H9 (cell line): ENCODE measurements at regions not wholly inside any gene's neighbourhood (a gene's known extent, or its start where the extent isn't known, plus 50 kb on each side); places are given as distances from the start of the nearest gene placed in this dataset.

ENCODE experiments used
- DNase-seq: peaks from one replicate; pipeline ENCODE4 v3.0.0-alpha.2; 2017
- H2AFZ ChIP-seq: one replicate; pipeline ENCODE4 v1.6.1; 2013; ENCODE audit warnings: mild to moderate bottlenecking, low read length, control low read depth, moderate library complexity
- H2AK5ac ChIP-seq: 2 replicates; pipeline ENCODE4 v1.6.1; 2013; ENCODE audit warnings: low read length, control low read depth, mixed read lengths; ENCODE audit not compliant: insufficient read length
- H2BK120ac ChIP-seq: one replicate; pipeline ENCODE4 v1.6.1; 2013; ENCODE audit warnings: low read depth, mild to moderate bottlenecking, low read length, control low read depth, inconsistent platforms; ENCODE audit not compliant: poor library complexity, severe bottlenecking
- H2BK12ac ChIP-seq: 2 replicates; pipeline ENCODE4 v1.6.1; 2013; ENCODE audit warnings: low read length, control low read depth, mixed read lengths, low read depth; ENCODE audit not compliant: insufficient read length
- H2BK15ac ChIP-seq: 2 replicates; pipeline ENCODE4 v1.6.1; 2013; ENCODE audit warnings: low read depth, low read length, control low read depth
- H2BK20ac ChIP-seq: one replicate; pipeline ENCODE4 v1.6.1; 2013; ENCODE audit warnings: low read depth, mild to moderate bottlenecking, low read length, control low read depth, inconsistent platforms; ENCODE audit not compliant: poor library complexity, severe bottlenecking
- H2BK5ac ChIP-seq: 2 replicates; pipeline ENCODE4 v1.6.1; 2013; ENCODE audit warnings: low read length, control low read depth, mixed read lengths; ENCODE audit not compliant: insufficient read length
- H3K14ac ChIP-seq: 2 replicates; pipeline ENCODE4 v1.6.1; 2013; ENCODE audit warnings: low read length, control low read depth; ENCODE audit not compliant: insufficient read depth
- H3K18ac ChIP-seq: 2 replicates; pipeline ENCODE4 v1.6.1; 2013; ENCODE audit warnings: low read depth, mild to moderate bottlenecking, mixed read lengths, low read length, control low read depth; ENCODE audit not compliant: insufficient read length
- H3K23ac ChIP-seq: 2 replicates; pipeline ENCODE4 v1.6.1; 2013; ENCODE audit warnings: low read length, control low read depth, mixed read lengths, low read depth; ENCODE audit not compliant: insufficient read length
- H3K23me2 ChIP-seq: 2 replicates; pipeline ENCODE4 v1.6.1; 2013; ENCODE audit warnings: low read depth, mild to moderate bottlenecking, mixed read lengths, low read length, control low read depth; ENCODE audit not compliant: insufficient read length, poor library complexity, severe bottlenecking
- H3K27ac ChIP-seq: 2 replicates; pipeline ENCODE4 v1.5.1; 2013; ENCODE audit warnings: low read length, control low read depth, mixed read lengths, low read depth; ENCODE audit not compliant: insufficient read length
- H3K27me3 ChIP-seq: 2 replicates; pipeline ENCODE4 v1.6.1; 2013; ENCODE audit warnings: low read length, control low read depth, inconsistent platforms; ENCODE audit not compliant: insufficient read depth
- H3K4ac ChIP-seq: 2 replicates; pipeline ENCODE4 v1.6.1; 2013; ENCODE audit warnings: low read depth, mild to moderate bottlenecking, control low read depth, inconsistent platforms, low read length, moderate library complexity
- H3K4me1 ChIP-seq: 2 replicates; pipeline ENCODE4 v1.6.1; 2013; ENCODE audit warnings: low read length, control low read depth, inconsistent platforms; ENCODE audit not compliant: insufficient read depth
- H3K4me2 ChIP-seq: 2 replicates; pipeline ENCODE4 v1.6.1; 2013; ENCODE audit warnings: low read length, control low read depth, mixed read lengths; ENCODE audit not compliant: insufficient read length, insufficient read depth
- H3K56ac ChIP-seq: 2 replicates; pipeline ENCODE4 v1.6.1; 2013; ENCODE audit warnings: low read depth, mild to moderate bottlenecking, mixed read lengths, low read length, control low read depth; ENCODE audit not compliant: insufficient read length
- H3K79me1 ChIP-seq: 2 replicates; pipeline ENCODE4 v1.6.1; 2013; ENCODE audit warnings: low read depth, mild to moderate bottlenecking, moderate library complexity, low read length, control low read depth, inconsistent platforms; ENCODE audit not compliant: insufficient read depth, poor library complexity, severe bottlenecking
- H3K79me2 ChIP-seq: 2 replicates; pipeline ENCODE4 v1.6.1; 2013; ENCODE audit warnings: low read length, control low read depth, inconsistent platforms; ENCODE audit not compliant: insufficient read depth
- H3K9ac ChIP-seq: 2 replicates; pipeline ENCODE4 v1.6.1; 2013; ENCODE audit warnings: low read length, control low read depth, mixed read lengths; ENCODE audit not compliant: insufficient read length; ENCODE audit errors: extremely low read depth
- H3K9me3 ChIP-seq: one replicate; pipeline ENCODE4 v1.6.1; 2013; ENCODE audit warnings: low read depth, low read length, inconsistent platforms; ENCODE audit not compliant: control insufficient read depth
- H3T11ph ChIP-seq: one replicate; pipeline ENCODE4 v1.6.1; 2013; ENCODE audit warnings: mild to moderate bottlenecking, low read length, control low read depth, inconsistent platforms
- H4K20me1 ChIP-seq: one replicate; pipeline ENCODE4 v1.6.1; 2013; ENCODE audit not compliant: control insufficient read depth, insufficient read length, insufficient read depth
- H4K5ac ChIP-seq: 2 replicates; pipeline ENCODE4 v1.6.1; 2013; ENCODE audit warnings: low read depth, mild to moderate bottlenecking, mixed read lengths, low read length, control low read depth; ENCODE audit not compliant: insufficient read length
- H4K8ac ChIP-seq: replicated peaks from 2 replicates; pipeline ENCODE4 v1.6.1; 2013; ENCODE audit warnings: low read length, control low read depth, mixed read lengths, low read depth; ENCODE audit not compliant: insufficient read length
- H4K91ac ChIP-seq: 2 replicates; pipeline ENCODE4 v1.6.1; 2013; ENCODE audit warnings: low read depth, mild to moderate bottlenecking, moderate library complexity, mixed read lengths, low read length, control low read depth; ENCODE audit not compliant: insufficient read length
- H3K27ac Mint-ChIP-seq, 3 experiments: 2 replicates in 2 of 3; 3 replicates in 1 of 3; pipeline ENCODE4 v1.8.0; 2020 to 2021; ENCODE audit warnings: mixed read lengths in 3 of 3, mild to moderate bottlenecking in 1 of 3, moderate library complexity in 1 of 3
- H3K27me3 Mint-ChIP-seq: 2 replicates; pipeline ENCODE4 v1.8.0; 2021; ENCODE audit warnings: low read depth, mild to moderate bottlenecking, moderate library complexity, mixed read lengths
- H3K36me3 Mint-ChIP-seq, 3 experiments: 2 replicates in 2 of 3; 3 replicates in 1 of 3; pipeline ENCODE4 v1.8.0; 2020 to 2021; ENCODE audit warnings: low read depth in 3 of 3, mixed read lengths in 3 of 3; ENCODE audit not compliant: insufficient read depth in 1 of 3
- H3K4me1 Mint-ChIP-seq, 2 experiments: 2 replicates each; pipeline ENCODE4 v1.8.0; 2020; ENCODE audit warnings: mixed read lengths in 2 of 2
- H3K4me3 Mint-ChIP-seq, 2 experiments: 2 replicates in 1 of 2; 3 replicates in 1 of 2; pipeline ENCODE4 v1.8.0; 2020 to 2021; ENCODE audit warnings: mild to moderate bottlenecking in 2 of 2, mixed read lengths in 2 of 2, moderate library complexity in 1 of 2
- H3K9me3 Mint-ChIP-seq, 2 experiments: 2 replicates in 1 of 2; 3 replicates in 1 of 2; pipeline ENCODE4 v1.8.0; 2020; ENCODE audit warnings: mild to moderate bottlenecking in 2 of 2, mixed read lengths in 2 of 2, moderate library complexity in 1 of 2
- CTCF ChIP-seq: fragments of 200-600 bp; sonication (generic); conservative IDR thresholded peaks from 3 replicates; pipeline ENCODE4 v1.8.0; 2021; ENCODE audit warnings: antibody characterized with exemption, mild to moderate bottlenecking
- WGBS: extraction: QIAGEN DNeasy Blood & Tissue Kit; methylation state at CpG from one replicate; pipeline ENCODE4 v1.1.7; 2013; ENCODE audit warnings: missing lambda C conversion rate, low lambda C conversion rate, mixed read lengths; ENCODE audit not compliant: insufficient read length; ENCODE audit errors: extremely low coverage; 5-methylcytosine and 5-hydroxymethylcytosine counted together

GRCh38 chr3:106794442-106794841, 582.8 kb upstream of the CCDC54 start:
- Histone ChIP-seq H2BK15ac (no peak overlapping the region), H2BK12ac (no peak overlapping the region), H3K27me3 (no peaks in the 10 kb centered on the region), H3K9me3 (no peaks in the 10 kb centered on the region), H3K79me2 (no peaks in the 10 kb centered on the region), H3K4me1 (no peaks in the 10 kb centered on the region), H3K4ac (no peak overlapping the region), H3K27ac (no peak overlapping the region), H4K20me1 (no peaks in the 10 kb centered on the region), H3K14ac (no peak overlapping the region), H3K79me1 (no peaks in the 10 kb centered on the region), H2AK5ac (no peak overlapping the region), H3K9ac (no peak overlapping the region), H3K56ac (no peak overlapping the region), H3K23ac (no peak overlapping the region), H3T11ph (no peak overlapping the region), H4K91ac (no peak overlapping the region), H2BK120ac (no peak overlapping the region), H2BK20ac (no peak overlapping the region), H4K8ac (no peak overlapping the region), H4K5ac (no peak overlapping the region), H3K18ac (no peak overlapping the region), H3K23me2 (no peaks in the 10 kb centered on the region), H2BK5ac (no peak overlapping the region), H2AFZ (no peak overlapping the region), H3K4me2 (no peak overlapping the region)
- no peak overlapping the region; a peak in 1 of 7 replicates for H3K27ac Mint-ChIP-seq
- no CpG with 5 or more reads among the region's 3 CpGs for WGBS
- H3K4me3 Mint-ChIP-seq: no peak overlapping the region
- H3K27me3 Mint-ChIP-seq: no peaks in the 10 kb centered on the region
- no peak for DNase-seq
- H3K4me1 Mint-ChIP-seq: no peaks in the 10 kb centered on the region; a peak in 2 of 4 replicates
- H3K9me3 Mint-ChIP-seq: no peaks in the 10 kb centered on the region
- 0 out of 7 replicates have a peak, but pooled peaks cover 0 to 3% (median 0%) of the 10 kb centered on the region in 3 experiments for H3K36me3 Mint-ChIP-seq
- TF ChIP-seq CTCF: no peak
